B cell (primary cell): ENCODE measurements at regions not wholly inside any gene's neighbourhood (a gene's known extent, or its start where the extent isn't known, plus 50 kb on each side); places are given as distances from the start of the nearest gene placed in this dataset.

ENCODE experiments used
- ATAC-seq: fragments of 200-7000 bp; cut with Tn5 transposase; one replicate; pipeline ENCODE4 v1.10.0; 2021; ENCODE audit warnings: low read depth, mild to moderate bottlenecking, moderate number of reproducible peaks, moderate library complexity
- CTCF ChIA-PET: fragments of 350-600 bp; sonication (Branson Sonifier 250); formaldehyde crosslinking; loops from one replicate; lab custom pipeline; 2021; ENCODE audit warnings: antibody characterized with exemption, inconsistent platforms; lab: Charles Lee
- POLR2A ChIA-PET: fragments of 350-600 bp; sonication (Branson Sonifier 250); formaldehyde crosslinking; loops from one replicate; lab custom pipeline; 2021; ENCODE audit warnings: antibody characterized with exemption; lab: Charles Lee
- DNase-seq: peaks from one replicate; pipeline ENCODE4 v3.0.0; 2013
- H2AFZ ChIP-seq: 2 replicates; pipeline ENCODE4 v1.6.1; 2012; ENCODE audit warnings: mild to moderate bottlenecking, low read depth, low read length; ENCODE audit not compliant: insufficient read depth, poor library complexity, severe bottlenecking
- H3K27ac ChIP-seq, 2 donors: 1 replicate in 1 of 2; 2 replicates in 1 of 2; pipeline ENCODE4 v1.5.1; 2012 to 2013; ENCODE audit warnings: low read length in 2 of 2, mild to moderate bottlenecking in 2 of 2, moderate library complexity in 1 of 2
- H3K27me3 ChIP-seq, 4 experiments: fragments of 200-600 bp in 1 of 4; sonication (generic) in 1 of 4; replicated peaks in 1 of 4; 1 replicate in 2 of 4; 2 replicates in 2 of 4; pipeline versions ENCODE4 v1.6.1 to v1.7.0; 2013 to 2016; ENCODE audit warnings: low read length in 3 of 4, mild to moderate bottlenecking in 2 of 4, mixed read lengths in 1 of 4, moderate library complexity in 1 of 4; ENCODE audit not compliant: insufficient read depth in 4 of 4, control insufficient read depth in 3 of 4; ENCODE audit errors: control extremely low read depth in 1 of 4
- H3K36me3 ChIP-seq, 2 experiments: replicated peaks in 1 of 2; 1 replicate in 1 of 2; 2 replicates in 1 of 2; pipeline versions ENCODE4 v1.6.1 to v1.7.1; 2013; ENCODE audit warnings: low read length in 1 of 2; ENCODE audit not compliant: insufficient read depth in 2 of 2, control insufficient read depth in 1 of 2; ENCODE audit errors: control extremely low read depth in 1 of 2, extremely low read depth in 1 of 2
- H3K4me1 ChIP-seq, 2 donors: fragments of 200-600 bp in 1 of 2; sonication (generic) in 1 of 2; 1 replicate in 1 of 2; 2 replicates in 1 of 2; pipeline versions ENCODE4 v1.5.1 to v1.6.1; 2013 to 2017; ENCODE audit warnings: low read length in 2 of 2; ENCODE audit not compliant: control insufficient read depth in 2 of 2, insufficient read depth in 2 of 2
- H3K4me2 ChIP-seq: replicated peaks from 2 replicates; pipeline ENCODE3; 2012; ENCODE audit warnings: mild to moderate bottlenecking, low read depth, low read length; ENCODE audit not compliant: poor library complexity, severe bottlenecking
- H3K4me3 ChIP-seq, 5 experiments: fragments of 200-600 bp in 1 of 5; sonication (generic) in 1 of 5; 1 replicate in 3 of 5; 2 replicates in 2 of 5; pipeline versions ENCODE4 v1.5.1 to v1.7.0; 2011 to 2016; ENCODE audit warnings: low read length in 4 of 5, mild to moderate bottlenecking in 4 of 5, low read depth in 2 of 5, control low read depth in 1 of 5, moderate library complexity in 1 of 5; ENCODE audit not compliant: insufficient read depth in 1 of 5; ENCODE audit errors: control extremely low read depth in 1 of 5, extremely low read depth in 1 of 5
- H3K79me2 ChIP-seq: fragments of 200-600 bp; sonication (generic); one replicate; pipeline ENCODE4 v1.6.0; 2016; ENCODE audit warnings: low read length; ENCODE audit not compliant: control insufficient read depth, insufficient read depth
- H3K9ac ChIP-seq: fragments of 200-600 bp; sonication (generic); 2 replicates; pipeline ENCODE4 v1.6.1; 2017; ENCODE audit warnings: mild to moderate bottlenecking, low read length, moderate library complexity
- H3K9me3 ChIP-seq, 3 donors: one replicate each; pipeline versions ENCODE4 v1.6.1 to v1.7.1; 2013; ENCODE audit warnings: low read length in 2 of 3; ENCODE audit not compliant: control insufficient read depth in 2 of 3, insufficient read depth in 1 of 3; ENCODE audit errors: control extremely low read depth in 1 of 3
- H4K20me1 ChIP-seq: 2 replicates; pipeline ENCODE4 v1.6.0; 2012; ENCODE audit warnings: mild to moderate bottlenecking, low read length; ENCODE audit not compliant: insufficient read depth, control insufficient read depth, poor library complexity, severe bottlenecking
- H3K27ac Mint-ChIP-seq: one replicate; pipeline ENCODE4 v1.8.0; 2021; ENCODE audit warnings: mixed read lengths
- H3K27me3 Mint-ChIP-seq: one replicate; pipeline ENCODE4 v1.8.0; 2021; ENCODE audit warnings: mixed read lengths
- H3K4me1 Mint-ChIP-seq: one replicate; pipeline ENCODE4 v1.8.0; 2021; ENCODE audit warnings: mixed read lengths
- H3K4me3 Mint-ChIP-seq: one replicate; pipeline ENCODE4 v1.8.0; 2021; ENCODE audit warnings: mixed read lengths
- H3K9me3 Mint-ChIP-seq: one replicate; pipeline ENCODE4 v1.8.0; 2022; ENCODE audit warnings: mixed read lengths; ENCODE audit not compliant: insufficient read depth
- CTCF ChIP-seq: fragments of 200-600 bp; IDR thresholded peaks from one replicate; pipeline ENCODE4 v1.8.0; 2022; ENCODE audit warnings: antibody characterized with exemption, mild to moderate bottlenecking
- EZH2 ChIP-seq: IDR thresholded peaks from 2 replicates; pipeline ENCODE4 v1.6.1; 2012; ENCODE audit warnings: borderline replicate concordance, low read depth, mild to moderate bottlenecking, moderate library complexity, low read length; ENCODE audit not compliant: insufficient read depth, poor library complexity, severe bottlenecking
- WGBS: methylation state at CpG from one replicate; pipeline ENCODE4 v1.1.5; 2013; ENCODE audit warnings: missing lambda C conversion rate; ENCODE audit not compliant: insufficient coverage; 5-methylcytosine and 5-hydroxymethylcytosine counted together
- intact Hi-C: fragments of 100-400 bp; cut with micrococcal nuclease; formaldehyde crosslinking; loops from one replicate; pipeline ENCODE4 v1.10.0; 2022

GRCh38 chrX:42466332-42467046 is 311.5 kb downstream of the PPP1R2C start:
- intact Hi-C loops, result no loop called here
- H4K20me1 ChIP-seq, result no peaks in the 10 kb centered on the region
- Mint-ChIP-seq H3K27ac (no peak overlapping the region), H3K9me3 (no peaks in the 10 kb centered on the region), H3K27me3 (no peaks in the 10 kb centered on the region), H3K4me1 (no peaks in the 10 kb centered on the region), H3K4me3 (no peak overlapping the region)
- H3K4me3 ChIP-seq, result no peak overlapping the region
- ATAC-seq, result no peak
- DNase-seq, result no peak
- ChIA-PET CTCF (no interaction called here), POLR2A (no interaction called here)
- H2AFZ ChIP-seq, result no peak overlapping the region
- H3K36me3 ChIP-seq, result no peaks in the 10 kb centered on the region
- WGBS, result 89% methylated on average over 3 of the region's 4 CpGs
- H3K27ac ChIP-seq, result no peak overlapping the region
- no peaks in the 10 kb centered on the region for H3K4me1 ChIP-seq
- TF ChIP-seq CTCF (no peak), EZH2 (no peak)
- H3K9me3 ChIP-seq, result no peaks in the 10 kb centered on the region
- no peaks in the 10 kb centered on the region for H3K27me3 ChIP-seq
- H3K79me2 ChIP-seq, result no peaks in the 10 kb centered on the region
- no peak overlapping the region for H3K9ac ChIP-seq
- no peak overlapping the region for H3K4me2 ChIP-seq

GRCh38 chrX:42465821-42466220 is 312.1 kb downstream of the PPP1R2C start:
- Histone ChIP-seq H3K9ac (no peak overlapping the region), H3K4me2 (no peak overlapping the region), H3K4me3 (no peak overlapping the region), H3K27ac (no peak overlapping the region), H3K9me3 (no peaks in the 10 kb centered on the region), H2AFZ (no peak overlapping the region), H3K79me2 (no peaks in the 10 kb centered on the region), H3K36me3 (no peaks in the 10 kb centered on the region), H4K20me1 (no peaks in the 10 kb centered on the region), H3K27me3 (no peaks in the 10 kb centered on the region), H3K4me1 (no peaks in the 10 kb centered on the region)
- TF ChIP-seq CTCF (no peak), EZH2 (no peak)
- Mint-ChIP-seq H3K9me3 (no peaks in the 10 kb centered on the region), H3K4me1 (no peaks in the 10 kb centered on the region), H3K4me3 (no peak overlapping the region), H3K27ac (no peak overlapping the region), H3K27me3 (no peaks in the 10 kb centered on the region)
- ATAC-seq, result no peak
- POLR2A ChIA-PET, result no interaction called here
- WGBS, result no CpG with 5 or more reads among the region's 1 CpG
- no peak for DNase-seq
- CTCF ChIA-PET, result no interaction called here
- intact Hi-C loops, result no loop called here
